22Rv1 (cell line): ENCODE measurements at regions not wholly inside any gene's neighbourhood (a gene's known extent, or its start where the extent isn't known, plus 50 kb on each side); places are given as distances from the start of the nearest gene placed in this dataset.

Source experiments
- H3K27ac ChIP-seq: fragments of 450-650 bp; 2 replicates; pipeline ENCODE4 v1.5.1; 2017
- ZFX ChIP-seq: fragments of 450-650 bp; IDR thresholded peaks from 2 replicates; pipeline ENCODE4 v1.6.1; 2017; ENCODE audit warnings: antibody characterized with exemption, borderline replicate concordance
- TF ChIP-seq, protein P1 (sequence below): fragments of 450-650 bp; IDR thresholded peaks from 2 replicates; pipeline ENCODE4 v1.5.1; 2017; ENCODE audit warnings: mild to moderate bottlenecking

DNA sequence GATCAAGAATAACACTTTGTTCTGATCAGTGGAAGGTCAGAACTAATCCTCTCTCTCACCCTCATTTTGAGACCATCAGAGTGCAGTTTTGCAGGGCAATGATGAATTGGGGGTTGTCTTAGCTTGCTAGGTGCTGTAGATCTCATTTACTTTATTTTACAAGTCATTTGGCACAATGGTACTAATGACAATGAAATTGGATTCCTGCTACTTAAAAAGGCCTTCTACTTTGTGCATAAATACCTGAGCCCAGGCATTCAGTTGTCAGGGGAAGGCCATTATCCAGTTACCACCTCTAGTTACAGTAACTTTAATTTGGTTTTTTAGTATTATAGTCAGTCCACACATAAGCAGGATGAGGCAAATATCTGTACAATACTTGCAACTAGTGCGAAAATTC lies 240.0 kb downstream of the HDGFL1 start:
- no peak for TF ChIP-seq ZFX
- TF ChIP-seq, protein P1, sequence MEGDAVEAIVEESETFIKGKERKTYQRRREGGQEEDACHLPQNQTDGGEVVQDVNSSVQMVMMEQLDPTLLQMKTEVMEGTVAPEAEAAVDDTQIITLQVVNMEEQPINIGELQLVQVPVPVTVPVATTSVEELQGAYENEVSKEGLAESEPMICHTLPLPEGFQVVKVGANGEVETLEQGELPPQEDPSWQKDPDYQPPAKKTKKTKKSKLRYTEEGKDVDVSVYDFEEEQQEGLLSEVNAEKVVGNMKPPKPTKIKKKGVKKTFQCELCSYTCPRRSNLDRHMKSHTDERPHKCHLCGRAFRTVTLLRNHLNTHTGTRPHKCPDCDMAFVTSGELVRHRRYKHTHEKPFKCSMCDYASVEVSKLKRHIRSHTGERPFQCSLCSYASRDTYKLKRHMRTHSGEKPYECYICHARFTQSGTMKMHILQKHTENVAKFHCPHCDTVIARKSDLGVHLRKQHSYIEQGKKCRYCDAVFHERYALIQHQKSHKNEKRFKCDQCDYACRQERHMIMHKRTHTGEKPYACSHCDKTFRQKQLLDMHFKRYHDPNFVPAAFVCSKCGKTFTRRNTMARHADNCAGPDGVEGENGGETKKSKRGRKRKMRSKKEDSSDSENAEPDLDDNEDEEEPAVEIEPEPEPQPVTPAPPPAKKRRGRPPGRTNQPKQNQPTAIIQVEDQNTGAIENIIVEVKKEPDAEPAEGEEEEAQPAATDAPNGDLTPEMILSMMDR = no peak
- H3K27ac ChIP-seq = no peak overlapping the region

DNA sequence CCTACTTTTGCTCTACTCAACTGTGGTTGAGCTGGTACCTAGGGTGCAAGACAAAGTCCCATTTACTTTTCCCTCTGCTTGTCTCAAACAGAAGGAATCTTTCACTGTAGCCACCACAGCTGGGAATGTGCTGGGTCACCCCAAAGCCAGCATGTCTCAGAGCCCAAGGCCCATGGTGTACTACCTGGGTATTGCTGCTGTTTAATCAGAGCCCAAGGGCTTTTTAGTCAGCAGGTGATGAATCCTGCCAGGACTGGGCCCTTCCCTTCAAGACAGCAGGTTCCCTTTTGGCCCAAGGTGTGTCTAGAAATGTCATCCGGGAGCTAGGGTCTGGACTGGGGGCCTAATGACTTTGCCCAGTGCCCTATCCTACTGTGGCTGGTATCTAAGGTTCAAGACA lies 249.8 kb downstream of the HDGFL1 start:
- TF ChIP-seq, protein P1 = no peak
- TF ChIP-seq ZFX = no peak
- no peak overlapping the region for H3K27ac ChIP-seq

DNA sequence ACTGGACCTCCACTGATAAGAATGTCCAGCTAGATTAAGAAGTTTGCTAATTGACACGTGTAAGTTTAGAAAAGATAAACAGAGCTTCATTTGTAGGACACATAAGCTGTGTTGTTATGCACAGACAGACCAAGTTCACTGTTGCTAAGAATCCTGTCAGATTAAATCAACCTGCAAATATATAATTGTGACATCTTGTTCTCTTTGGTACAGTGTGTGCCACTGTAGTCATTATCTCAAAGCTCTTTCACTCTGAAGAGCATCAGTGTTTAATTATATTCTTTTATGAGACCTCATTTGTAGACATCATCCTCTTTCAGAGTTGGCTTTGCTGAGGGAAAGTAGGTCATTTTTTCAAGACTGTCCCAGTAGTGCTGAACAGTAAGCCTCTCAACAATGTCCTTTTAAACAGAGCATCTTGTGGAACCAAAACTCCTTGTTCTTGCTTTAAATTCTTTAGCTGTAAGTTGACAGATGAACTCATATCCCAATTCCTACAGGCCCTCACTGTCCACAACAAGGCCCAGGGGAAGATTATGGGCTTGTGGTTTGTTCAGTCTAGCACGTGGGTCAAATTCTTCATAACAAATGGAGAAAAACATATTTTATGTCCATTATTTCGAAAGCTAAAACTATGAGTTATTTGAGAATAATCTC lies 252.4 kb downstream of the HDGFL1 start:
- TF ChIP-seq ZFX = no peak
- TF ChIP-seq, protein P1 = no peak

DNA sequence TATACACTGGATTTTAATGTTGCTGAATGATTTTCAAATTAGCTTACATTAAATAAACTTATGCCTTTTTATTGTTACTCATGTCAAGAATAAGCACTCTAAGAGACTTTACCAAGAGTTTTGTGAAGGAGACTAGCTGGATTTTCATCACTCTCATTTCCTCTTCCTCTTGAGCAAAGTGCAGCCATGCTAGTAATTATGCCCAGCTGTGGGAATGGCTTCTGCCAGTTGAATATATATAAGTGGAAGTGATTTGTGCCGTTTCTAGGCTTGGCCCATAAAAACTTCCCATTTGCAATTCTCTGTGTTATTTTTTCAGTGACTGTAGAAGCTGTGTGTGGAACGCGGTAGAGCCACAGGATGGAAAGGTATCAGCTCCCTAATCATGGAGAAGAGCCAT lies 255.8 kb downstream of the HDGFL1 start:
- H3K27ac ChIP-seq = no peak overlapping the region
- no peak for TF ChIP-seq ZFX
- TF ChIP-seq, protein P1 = no peak

More for the DNA sequence above, 252.4 kb downstream of the HDGFL1 start:
- no peak overlapping the region for H3K27ac ChIP-seq

DNA sequence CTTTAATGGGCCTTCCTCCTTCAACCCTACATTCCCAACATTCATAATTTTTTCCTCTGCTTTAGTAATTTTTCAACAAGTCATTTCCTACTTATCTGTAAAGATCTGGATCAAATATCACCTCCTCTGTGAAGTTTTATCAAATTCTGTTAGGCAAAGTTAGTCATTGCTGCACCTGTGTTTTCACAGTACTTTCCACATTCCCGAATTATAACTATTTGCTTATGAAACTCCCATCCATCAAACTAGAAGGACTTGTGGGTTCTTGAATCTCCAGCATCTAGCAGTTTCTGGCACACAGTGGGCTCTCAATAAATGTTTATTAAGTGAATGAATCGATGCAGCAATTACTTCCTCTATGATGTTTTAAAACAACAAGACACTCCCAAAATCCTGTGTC lies 257.6 kb downstream of the HDGFL1 start:
- no peak for TF ChIP-seq ZFX
- TF ChIP-seq, protein P1 = no peak
- no peak overlapping the region for H3K27ac ChIP-seq

DNA sequence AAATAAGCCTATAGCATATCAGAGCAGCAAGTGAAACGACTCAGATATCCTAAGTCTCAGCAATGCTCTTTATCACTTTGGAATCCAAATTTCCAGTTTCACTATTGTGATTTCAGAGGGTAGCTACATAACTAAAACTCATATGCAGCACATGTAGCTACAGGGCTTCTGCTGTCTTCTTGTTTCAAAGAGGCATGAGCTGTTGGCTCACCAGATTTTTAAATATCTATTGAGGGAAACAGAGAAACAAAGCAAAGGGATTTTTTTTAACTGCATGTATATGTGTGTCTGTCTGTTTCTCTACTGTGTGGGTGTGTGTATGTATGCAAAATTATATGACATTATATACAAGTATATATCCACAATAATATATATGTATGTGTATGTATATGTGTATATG lies 258.4 kb downstream of the HDGFL1 start:
- TF ChIP-seq, protein P1 = no peak
- no peak overlapping the region for H3K27ac ChIP-seq

DNA sequence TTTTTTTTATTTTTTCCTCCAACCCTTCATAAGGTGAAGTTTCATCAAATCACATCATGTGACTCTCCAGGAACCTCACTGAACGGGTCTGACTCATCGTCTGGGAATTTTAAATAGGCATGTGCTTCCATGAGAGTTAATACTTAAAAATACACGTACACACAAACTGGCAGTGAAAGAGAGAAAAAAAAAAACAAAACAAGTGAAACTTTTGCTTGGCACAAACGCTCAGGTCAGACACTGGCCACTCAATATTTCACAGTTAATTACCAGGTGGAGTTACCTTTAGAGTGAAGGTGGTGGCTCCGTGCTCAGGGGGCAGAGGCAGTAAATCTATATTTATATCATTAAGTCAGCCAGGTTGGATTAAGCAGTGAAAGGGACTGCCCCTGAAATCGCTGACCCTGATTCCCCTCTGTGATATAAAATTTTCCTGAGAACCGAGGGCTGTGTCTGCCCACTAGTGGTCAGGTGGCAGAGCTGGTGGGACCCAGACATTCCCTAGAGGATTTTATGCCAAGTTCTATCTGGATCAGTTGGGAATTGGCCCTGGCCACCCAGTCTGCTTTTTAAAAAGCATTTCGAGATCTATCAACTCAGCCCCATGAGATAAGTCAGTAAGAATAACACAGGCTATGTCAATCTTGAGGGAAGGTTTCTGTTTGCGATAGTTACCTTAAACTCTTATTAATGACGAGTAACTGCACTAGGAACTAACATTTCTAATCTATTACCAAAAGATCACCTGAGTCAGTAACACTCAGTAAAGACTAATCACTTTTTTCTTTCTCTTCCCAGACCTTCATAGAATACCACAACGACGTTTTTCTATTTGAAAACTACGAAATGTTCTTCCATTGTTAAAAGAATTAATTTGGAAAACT lies 259.1 kb downstream of the HDGFL1 start:
- H3K27ac ChIP-seq = no peak overlapping the region
- TF ChIP-seq, protein P1 = peak; percentile 83
- no peak for TF ChIP-seq ZFX
